Common myeloid progenitor, CD34-positive (primary cell): ENCODE measurements at regions not wholly inside any gene's neighbourhood (a gene's known extent, or its start where the extent isn't known, plus 50 kb on each side); places are given as distances from the start of the nearest gene placed in this dataset.

Experiments used
- CTCF ChIA-PET: fragments of 350-600 bp; sonication (Branson Sonifier 250); formaldehyde crosslinking; loops from one replicate; lab custom pipeline; 2021; ENCODE audit warnings: antibody characterized with exemption; lab: Charles Lee
- POLR2A ChIA-PET: fragments of 350-600 bp; sonication (Branson Sonifier 250); formaldehyde crosslinking; loops from one replicate; lab custom pipeline; 2021; ENCODE audit warnings: antibody characterized with exemption; lab: Charles Lee
- DNase-seq, 3 donors: peaks; one replicate each; pipeline versions ENCODE4 v3.0.0 to v3.0.0-alpha.2; 2013
- H3K27ac ChIP-seq, 2 experiments: 1 replicate in 1 of 2; 2 replicates in 1 of 2; pipeline ENCODE4 v1.7.0; 2013; ENCODE audit warnings: inconsistent platforms in 2 of 2, low read length in 2 of 2, mild to moderate bottlenecking in 2 of 2, low read depth in 1 of 2, moderate library complexity in 1 of 2; ENCODE audit not compliant: severe bottlenecking in 2 of 2, insufficient read depth in 1 of 2, poor library complexity in 1 of 2
- H3K27me3 ChIP-seq, 5 experiments: replicated peaks in 2 of 5; 1 replicate in 3 of 5; 2 replicates in 2 of 5; pipeline versions ENCODE4 v1.6.1 to v1.7.0; 2013; ENCODE audit warnings: low read length in 4 of 5, mild to moderate bottlenecking in 2 of 5, moderate library complexity in 2 of 5, inconsistent platforms in 1 of 5; ENCODE audit not compliant: insufficient read depth in 5 of 5, control insufficient read depth in 4 of 5
- H3K36me3 ChIP-seq, 4 experiments: 1 replicate in 2 of 4; 2 replicates in 2 of 4; pipeline versions ENCODE4 v1.6.1 to v1.7.0; 2013; ENCODE audit warnings: low read length in 3 of 4, control low read depth in 1 of 4, mild to moderate bottlenecking in 1 of 4; ENCODE audit not compliant: control insufficient read depth in 4 of 4, insufficient read depth in 4 of 4
- H3K4me1 ChIP-seq, 4 experiments: 1 replicate in 3 of 4; 2 replicates in 1 of 4; pipeline versions ENCODE4 v1.6.1 to v1.7.1; 2013; ENCODE audit warnings: low read length in 3 of 4, mild to moderate bottlenecking in 3 of 4, control low read depth in 1 of 4, inconsistent platforms in 1 of 4, moderate library complexity in 1 of 4; ENCODE audit not compliant: control insufficient read depth in 4 of 4, insufficient read depth in 4 of 4; ENCODE audit errors: control extremely low read depth in 1 of 4
- H3K4me3 ChIP-seq, 7 experiments: 1 replicate in 4 of 7; 2 replicates in 3 of 7; pipeline versions ENCODE4 v1.5.1 to v1.7.0; 2013; ENCODE audit warnings: mild to moderate bottlenecking in 7 of 7, low read length in 6 of 7, moderate library complexity in 6 of 7, inconsistent platforms in 2 of 7, low read depth in 2 of 7, control low read depth in 1 of 7; ENCODE audit not compliant: insufficient read depth in 4 of 7, control insufficient read depth in 1 of 7; ENCODE audit errors: extremely low read depth in 1 of 7
- H3K9me3 ChIP-seq, 5 experiments: 1 replicate in 4 of 5; 2 replicates in 1 of 5; pipeline versions ENCODE4 v1.6.1 to v1.7.1; 2013; ENCODE audit warnings: low read length in 4 of 5, mild to moderate bottlenecking in 2 of 5, inconsistent platforms in 1 of 5, low read depth in 1 of 5, moderate library complexity in 1 of 5; ENCODE audit not compliant: control insufficient read depth in 4 of 5, insufficient read depth in 2 of 5; ENCODE audit errors: control extremely low read depth in 1 of 5
- WGBS: methylation state at CpG from one replicate; pipeline ENCODE4 v1.1.5; 2013; ENCODE audit not compliant: insufficient coverage; 5-methylcytosine and 5-hydroxymethylcytosine counted together

DNA sequence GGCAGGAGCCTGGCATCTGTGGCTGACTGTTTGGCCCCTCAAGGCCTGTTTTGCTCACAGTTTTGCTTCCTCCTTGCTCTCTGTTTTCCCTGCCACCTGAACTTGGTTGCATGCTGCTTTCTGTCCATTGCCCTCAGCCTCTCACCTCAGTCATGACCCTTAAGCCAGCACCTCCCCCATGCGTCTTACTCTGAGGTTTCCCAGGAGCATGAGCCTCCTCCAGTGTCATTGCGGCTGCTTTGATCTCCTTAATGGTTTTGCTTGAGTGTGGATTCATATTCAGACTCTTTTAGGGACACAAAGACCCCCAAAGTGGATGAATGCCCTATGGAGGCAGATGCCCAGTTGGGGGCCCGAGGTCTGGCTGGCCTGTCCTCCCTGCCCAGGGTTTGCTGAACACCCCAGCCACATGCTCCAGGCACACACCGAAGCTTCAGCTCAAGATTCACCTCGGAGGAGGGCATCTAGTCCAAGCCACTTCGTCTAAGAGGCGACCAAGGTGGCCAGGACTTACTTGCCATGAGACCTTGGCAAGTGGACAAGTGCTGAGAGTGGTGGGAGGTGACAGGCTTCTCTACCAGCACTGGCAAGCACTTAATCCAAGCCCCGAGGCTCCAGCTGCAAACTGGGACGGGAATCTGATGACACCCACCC is 95.4 kb upstream of the DIO3 start:
- peaks cover 0 to 25% (median 7%) of the 10 kb centered on the region in 5 experiments for H3K27me3 ChIP-seq
- CTCF ChIA-PET = no interaction called here

GRCh38 chr14:101466456-101467180 is 94.7 kb upstream of the DIO3 start:
- 86% methylated on average over 16 of the region's 17 CpGs for WGBS
- no peak for DNase-seq
- Histone ChIP-seq H3K4me3 (no peak overlapping the region), H3K27me3 (peaks cover 0 to 18% (median 4%) of the 10 kb centered on the region in 5 experiments), H3K27ac (no peak overlapping the region), H3K9me3 (no peaks in the 10 kb centered on the region), H3K4me1 (no peaks in the 10 kb centered on the region), H3K36me3 (no peaks in the 10 kb centered on the region)
- ChIA-PET POLR2A (no interaction called here), CTCF (no interaction called here)

More for the DNA sequence above, 95.4 kb upstream of the DIO3 start:
- POLR2A ChIA-PET = no interaction called here
- Histone ChIP-seq H3K36me3 (no peaks in the 10 kb centered on the region), H3K4me3 (no peak overlapping the region), H3K9me3 (no peaks in the 10 kb centered on the region), H3K4me1 (no peaks in the 10 kb centered on the region), H3K27ac (no peak overlapping the region)
- no peak for DNase-seq
- WGBS = 99% methylated on average over 8 of the region's 9 CpGs

GRCh38 chr14:101467181-101467926 is 93.9 kb upstream of the DIO3 start:
- no peak for DNase-seq
- no peak overlapping the region for H3K27ac ChIP-seq
- POLR2A ChIA-PET = no interaction called here
- H3K4me1 ChIP-seq = no peaks in the 10 kb centered on the region
- CTCF ChIA-PET = no interaction called here
- H3K9me3 ChIP-seq = no peaks in the 10 kb centered on the region
- H3K36me3 ChIP-seq = no peaks in the 10 kb centered on the region
- WGBS = 96% methylated on average over 9 of the region's 13 CpGs
- H3K27me3 ChIP-seq = peaks cover 0 to 13% (median 3%) of the 10 kb centered on the region in 5 experiments
- no peak overlapping the region for H3K4me3 ChIP-seq

DNA sequence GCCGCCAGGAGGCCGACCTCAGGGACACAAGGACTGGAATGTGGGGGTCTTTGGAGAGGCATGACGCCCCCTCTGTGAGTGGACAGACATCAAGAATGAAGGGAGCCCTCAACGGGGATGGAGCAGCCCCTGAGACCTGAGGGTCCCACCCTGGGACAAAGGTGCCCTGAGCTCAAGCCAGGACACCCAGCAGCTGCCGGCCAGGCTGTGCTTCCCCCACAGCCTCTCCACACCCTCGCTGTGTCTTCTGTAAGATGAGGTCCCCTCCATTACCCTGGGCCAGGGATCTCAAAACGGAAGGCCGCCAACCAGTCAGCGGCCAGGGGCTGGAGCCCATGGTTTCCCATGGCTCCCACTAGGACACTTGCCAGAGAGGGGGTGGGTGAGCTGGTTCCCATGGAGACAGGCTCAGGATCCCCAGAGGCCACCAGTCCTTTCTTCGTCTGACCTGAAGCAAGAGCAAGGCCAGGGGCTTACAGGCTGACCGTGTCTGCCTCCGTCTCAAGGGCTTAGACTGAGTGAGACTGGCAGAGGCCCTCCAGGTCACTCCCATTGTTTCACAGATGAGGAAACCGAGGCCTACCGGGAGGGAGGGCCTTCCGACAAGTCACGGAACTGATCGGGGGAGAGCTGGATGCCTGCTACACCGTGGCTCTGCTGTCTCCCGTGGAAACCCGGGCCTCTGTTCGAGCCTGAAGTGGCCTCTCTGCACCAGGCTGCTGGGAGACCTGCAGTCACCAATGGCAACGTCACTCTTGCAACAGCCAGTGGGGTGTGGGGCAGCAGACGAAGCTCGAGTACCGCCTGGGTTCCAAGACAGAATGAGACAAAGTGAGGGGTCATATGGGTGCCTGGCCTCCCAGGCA is 91.7 kb upstream of the DIO3 start:
- Histone ChIP-seq H3K36me3 (no peaks in the 10 kb centered on the region), H3K4me1 (no peaks in the 10 kb centered on the region), H3K4me3 (no peak overlapping the region), H3K9me3 (no peaks in the 10 kb centered on the region), H3K27ac (no peak overlapping the region), H3K27me3 (peaks cover 0 to 6% (median 3%) of the 10 kb centered on the region in 5 experiments)
- CTCF ChIA-PET = interaction anchor here (1.0 kb wide), 1 partner anchor 13 kb away, joined by 6 read pairs; no protein-coding TSS in a partner anchor
- POLR2A ChIA-PET = no interaction called here
- 94% methylated on average over 23 of the region's 25 CpGs for WGBS
- no peak for DNase-seq

GRCh38 chr14:101470266-101470665 is 91.0 kb upstream of the DIO3 start:
- CTCF ChIA-PET = interaction anchor here (1.0 kb wide), 1 partner anchor 14 kb away, joined by 6 read pairs; no protein-coding TSS in a partner anchor
- H3K27me3 ChIP-seq = peaks cover 0 to 10% (median 2%) of the 10 kb centered on the region in 5 experiments
- POLR2A ChIA-PET = no interaction called here
- H3K4me1 ChIP-seq = no peaks in the 10 kb centered on the region
- no peaks in the 10 kb centered on the region for H3K36me3 ChIP-seq
- WGBS = 90% methylated on average over 12 of the region's 12 CpGs
- DNase-seq = no peak
- H3K4me3 ChIP-seq = no peak overlapping the region
- no peak overlapping the region for H3K27ac ChIP-seq
- H3K9me3 ChIP-seq = no peaks in the 10 kb centered on the region

GRCh38 chr14:101471723-101472517 is 89.4 kb upstream of the DIO3 start:
- no peak overlapping the region for H3K27ac ChIP-seq
- no peak overlapping the region for H3K4me3 ChIP-seq
- no peaks in the 10 kb centered on the region for H3K4me1 ChIP-seq
- 87% methylated on average over 13 of the region's 16 CpGs for WGBS
- no peaks in the 10 kb centered on the region for H3K9me3 ChIP-seq
- ChIA-PET POLR2A (interaction anchor here (0.6 kb wide), 1 partner anchor 124 kb away, joined by 3 read pairs; no protein-coding TSS in a partner anchor), CTCF (interaction anchor here (0.6 kb wide), 1 partner anchor 65 kb away, joined by 3 read pairs; no protein-coding TSS in a partner anchor)
- peaks cover 0 to 15% (median 4%) of the 10 kb centered on the region in 5 experiments for H3K27me3 ChIP-seq
- DNase-seq = no peak
- H3K36me3 ChIP-seq = no peaks in the 10 kb centered on the region
